ENCODE measurements at regions not wholly inside any gene's neighbourhood (a gene's known extent, or its start where the extent isn't known, plus 50 kb on each side); places are given as distances from the start of the nearest gene placed in this dataset.
A peak's percentile ranks its signal among the peaks of the same experiment; 100 is the strongest.
"Not testable (repeated sequence)": the region's sequence is repeated elsewhere in the genome, so short reads cannot be mapped to it uniquely, and the experiment has no call there.

- TF ChIP-seq, protein P1, sequence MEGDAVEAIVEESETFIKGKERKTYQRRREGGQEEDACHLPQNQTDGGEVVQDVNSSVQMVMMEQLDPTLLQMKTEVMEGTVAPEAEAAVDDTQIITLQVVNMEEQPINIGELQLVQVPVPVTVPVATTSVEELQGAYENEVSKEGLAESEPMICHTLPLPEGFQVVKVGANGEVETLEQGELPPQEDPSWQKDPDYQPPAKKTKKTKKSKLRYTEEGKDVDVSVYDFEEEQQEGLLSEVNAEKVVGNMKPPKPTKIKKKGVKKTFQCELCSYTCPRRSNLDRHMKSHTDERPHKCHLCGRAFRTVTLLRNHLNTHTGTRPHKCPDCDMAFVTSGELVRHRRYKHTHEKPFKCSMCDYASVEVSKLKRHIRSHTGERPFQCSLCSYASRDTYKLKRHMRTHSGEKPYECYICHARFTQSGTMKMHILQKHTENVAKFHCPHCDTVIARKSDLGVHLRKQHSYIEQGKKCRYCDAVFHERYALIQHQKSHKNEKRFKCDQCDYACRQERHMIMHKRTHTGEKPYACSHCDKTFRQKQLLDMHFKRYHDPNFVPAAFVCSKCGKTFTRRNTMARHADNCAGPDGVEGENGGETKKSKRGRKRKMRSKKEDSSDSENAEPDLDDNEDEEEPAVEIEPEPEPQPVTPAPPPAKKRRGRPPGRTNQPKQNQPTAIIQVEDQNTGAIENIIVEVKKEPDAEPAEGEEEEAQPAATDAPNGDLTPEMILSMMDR (IDR thresholded peaks at IDR 0.05; ENCODE audit: control insufficient read depth, extremely low read depth, insufficient read depth) = no peak
- no peak for DNase-seq (ENCODE audit: low read depth)
- H3K4me3 ChIP-seq (ENCODE audit: low read depth, low read length) = no peak overlapping the region
These were observed 86.4 kb upstream of the SEZ6L start for GRCh38 chr22:26082866-26083265.

DNA sequence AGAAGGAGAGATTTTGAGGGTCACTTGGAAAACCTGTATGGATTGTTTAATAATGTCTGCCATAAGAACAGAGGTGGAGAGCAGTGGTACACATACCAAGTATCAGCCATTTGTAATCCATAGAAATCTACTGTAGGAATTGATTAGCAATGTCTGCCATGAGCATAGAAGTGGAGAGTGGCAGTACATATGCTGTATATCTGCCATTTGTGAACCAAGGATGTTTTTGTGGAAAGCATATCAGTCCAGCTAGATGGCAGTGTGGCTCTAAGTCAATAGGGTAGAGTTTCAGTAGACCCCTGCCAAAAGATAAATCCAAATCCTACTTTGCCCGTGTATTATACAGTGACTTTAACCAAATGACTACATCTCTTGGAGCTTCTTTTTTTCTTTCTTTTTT is 82.9 kb upstream of the SEZ6L start:
- H3K4me3 ChIP-seq (ENCODE audit: low read depth, low read length) = no peak overlapping the region
- TF ChIP-seq, protein P1 (IDR thresholded peaks at IDR 0.05; ENCODE audit: control insufficient read depth, extremely low read depth, insufficient read depth) = 0 out of 2 replicates have a peak, but pooled peaks have one; percentile 5
- no peak for DNase-seq (ENCODE audit: low read depth)

- DNase-seq (ENCODE audit: low read depth) = no peak
- H3K4me3 ChIP-seq (ENCODE audit: low read depth, low read length) = no peak overlapping the region
- TF ChIP-seq, protein P1 (IDR thresholded peaks at IDR 0.05; ENCODE audit: control insufficient read depth, extremely low read depth, insufficient read depth) = no peak
These were observed 81.4 kb upstream of the SEZ6L start for GRCh38 chr22:26087816-26088215.

GRCh38 chr22:26090821-26091220 is 78.4 kb upstream of the SEZ6L start:
- TF ChIP-seq, protein P1 (IDR thresholded peaks at IDR 0.05; ENCODE audit: control insufficient read depth, extremely low read depth, insufficient read depth) = no peak
- no peak overlapping the region for H3K4me3 ChIP-seq (ENCODE audit: low read depth, low read length)
- no peak for DNase-seq (ENCODE audit: low read depth)

DNA sequence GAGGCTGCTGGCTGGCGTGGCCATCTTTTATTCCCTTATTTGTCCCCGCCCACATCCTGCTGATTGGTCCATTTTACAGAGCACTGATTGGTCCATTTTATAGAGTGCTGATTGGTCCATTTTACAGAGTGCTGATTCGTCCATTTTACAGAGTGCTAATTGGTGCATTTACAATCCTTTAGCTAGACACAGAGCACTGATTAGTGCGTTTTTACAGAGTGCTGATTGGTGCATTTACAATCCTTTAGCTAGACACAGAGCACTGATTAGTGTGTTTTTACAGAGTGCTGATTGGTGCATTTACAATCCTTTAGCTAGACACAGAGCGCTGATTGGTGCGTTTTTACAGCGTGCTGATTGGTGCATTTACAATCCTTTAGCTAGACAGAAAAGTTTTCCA is 74.8 kb upstream of the SEZ6L start:
- not testable (repeated sequence) for DNase-seq (ENCODE audit: low read depth); H3K4me3 ChIP-seq (ENCODE audit: low read depth, low read length)

GRCh38 chr22:26095256-26095956 is 73.9 kb upstream of the SEZ6L start:
- DNase-seq (ENCODE audit: low read depth) = no peak
- TF ChIP-seq, protein P1 (IDR thresholded peaks at IDR 0.05; ENCODE audit: control insufficient read depth, extremely low read depth, insufficient read depth) = no peak
- no peak overlapping the region for H3K4me3 ChIP-seq (ENCODE audit: low read depth, low read length)

DNA sequence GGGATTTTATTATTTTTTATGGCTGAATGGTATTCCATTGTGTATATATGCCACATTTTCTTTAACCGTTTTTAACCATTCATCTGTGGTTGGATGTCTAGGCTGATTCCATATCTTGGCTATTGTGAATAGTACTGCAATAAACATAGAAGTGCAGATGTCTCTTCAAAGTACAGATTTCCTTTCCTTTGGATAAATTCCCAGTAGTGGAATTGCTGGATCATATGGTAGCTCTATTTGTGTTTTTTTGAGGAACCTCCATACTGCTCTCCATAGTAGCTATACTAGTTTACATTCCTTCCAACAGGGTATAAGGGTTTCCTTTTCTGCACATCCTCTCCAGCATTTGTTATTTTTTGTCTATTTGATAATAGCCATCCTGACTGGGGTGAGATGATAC is 71.9 kb upstream of the SEZ6L start:
- no peak for DNase-seq (ENCODE audit: low read depth)
- no peak overlapping the region for H3K4me3 ChIP-seq (ENCODE audit: low read depth, low read length)
- TF ChIP-seq, protein P1 (IDR thresholded peaks at IDR 0.05; ENCODE audit: control insufficient read depth, extremely low read depth, insufficient read depth) = no peak

All from LNCaP clone FGC (cell line).